GM18909 (cell line): ENCODE measurements at regions not wholly inside any gene's neighbourhood (a gene's known extent, or its start where the extent isn't known, plus 50 kb on each side); places are given as distances from the start of the nearest gene placed in this dataset.
"Not testable (repeated sequence)": the region's sequence is repeated elsewhere in the genome, so short reads cannot be mapped to it uniquely, and the experiment has no call there.

Source experiments
- ATAC-seq: cut with Tn5 transposase; IDR thresholded peaks from one replicate; pipeline ENCODE4 v1.9.1; 2021; ENCODE audit warnings: mild to moderate bottlenecking; ENCODE audit not compliant: unreplicated experiment, poor library complexity

DNA sequence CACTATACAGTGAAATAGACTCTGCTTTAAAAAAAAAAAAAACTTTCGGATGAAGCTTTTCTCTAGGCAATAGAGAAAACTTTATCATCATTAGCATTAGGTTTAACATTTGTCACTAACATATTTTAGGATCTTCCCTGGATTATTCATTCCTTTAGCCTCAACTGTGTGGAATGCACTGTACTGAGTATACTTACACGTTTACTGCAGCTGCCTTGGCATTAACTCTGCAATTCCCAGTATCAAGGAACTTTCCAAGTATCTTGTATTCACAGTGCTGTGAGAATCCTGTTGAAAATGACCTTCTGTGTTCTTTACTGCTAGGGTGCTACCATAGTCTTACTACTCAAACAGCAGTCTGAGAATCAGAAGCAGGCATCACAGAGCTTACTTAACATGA lies 328.2 kb upstream of the COL3A1 start:
- no peak for ATAC-seq

GRCh38 chr2:188647430-188648070 lies 326.6 kb upstream of the COL3A1 start:
- ATAC-seq = no peak

DNA sequence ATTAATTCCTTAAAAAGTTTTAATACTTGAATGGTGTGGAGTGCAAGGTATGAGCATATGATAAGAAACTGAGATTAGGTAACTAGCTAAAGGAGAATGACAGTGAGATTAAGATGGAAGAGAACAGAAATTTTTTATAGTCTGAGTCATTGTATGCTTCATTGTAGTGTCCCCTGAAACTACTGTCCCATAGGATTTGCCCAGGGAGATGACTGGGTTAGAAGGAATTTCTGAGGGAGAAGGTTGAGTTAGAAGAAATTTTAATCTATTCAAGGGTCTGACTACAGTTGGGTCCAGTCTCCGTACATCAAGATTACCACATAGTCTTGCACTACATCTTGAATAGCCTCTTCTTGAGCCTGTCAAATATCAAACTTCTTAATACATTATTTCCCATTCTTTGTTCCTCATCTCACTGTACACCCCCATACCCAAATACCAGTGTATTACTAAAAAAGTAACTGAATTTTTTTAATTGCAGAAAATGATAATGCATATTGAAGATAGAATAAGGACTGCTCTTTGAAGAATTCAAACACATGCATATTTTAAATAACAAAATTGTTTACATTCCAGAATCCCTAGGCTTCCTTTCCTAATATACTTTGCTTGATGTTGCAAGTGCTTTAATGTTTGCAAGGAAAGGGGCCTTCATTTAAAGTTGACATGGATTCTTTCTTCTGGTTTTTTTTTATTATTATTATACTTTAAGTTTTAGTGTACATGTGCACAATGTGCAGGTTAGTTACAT lies 314.3 kb upstream of the COL3A1 start:
- ATAC-seq = no peak

- no peak for ATAC-seq
Observed at GRCh38 chr2:188663301-188663700, 310.9 kb upstream of the COL3A1 start.

DNA sequence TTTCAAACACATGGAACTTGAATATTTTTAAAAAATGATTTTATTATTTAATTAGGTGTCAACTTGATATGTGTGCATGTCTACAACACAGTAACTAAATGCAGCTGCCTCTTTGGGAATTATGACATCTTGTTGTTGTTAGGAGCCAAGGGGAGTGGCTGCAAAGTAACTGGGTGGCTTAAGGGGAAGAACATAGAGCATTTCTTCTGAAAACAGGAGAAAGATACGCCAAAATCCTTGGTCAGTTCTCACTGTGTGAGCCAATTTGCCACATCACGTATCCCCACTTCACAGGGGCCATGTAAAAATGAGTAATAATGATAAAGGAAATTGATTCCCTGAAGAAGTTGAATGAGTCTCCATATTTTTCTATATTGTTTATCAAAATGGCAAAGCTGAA lies 309.8 kb upstream of the COL3A1 start:
- no peak for ATAC-seq

- ATAC-seq = no peak
Observed at GRCh38 chr2:188664951-188665595, 309.1 kb upstream of the COL3A1 start.

- ATAC-seq = no peak
Observed at GRCh38 chr2:188665727-188666304, 308.4 kb upstream of the COL3A1 start.

DNA sequence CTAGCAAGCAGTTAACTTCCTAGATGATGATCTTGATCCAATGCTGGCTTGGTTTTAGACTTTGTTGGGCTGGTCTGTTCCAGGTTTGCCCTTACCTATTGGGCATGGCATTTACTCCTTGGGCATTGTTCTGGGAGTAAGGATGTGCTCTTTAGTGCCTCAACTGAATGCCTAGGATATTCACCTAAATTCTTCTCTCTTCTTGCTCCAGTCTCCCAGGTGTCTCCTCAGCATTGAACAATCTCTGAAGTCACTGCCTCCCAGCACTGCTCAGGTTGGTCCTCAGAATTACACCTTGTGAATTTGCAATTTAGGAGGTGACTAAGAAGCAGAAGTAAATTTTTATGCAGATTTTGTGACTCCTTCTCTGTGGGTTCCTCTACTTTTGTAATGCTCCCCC lies 307.7 kb upstream of the COL3A1 start:
- ATAC-seq = no peak

GRCh38 chr2:188668017-188668680 lies 306.0 kb upstream of the COL3A1 start:
- ATAC-seq = no peak

DNA sequence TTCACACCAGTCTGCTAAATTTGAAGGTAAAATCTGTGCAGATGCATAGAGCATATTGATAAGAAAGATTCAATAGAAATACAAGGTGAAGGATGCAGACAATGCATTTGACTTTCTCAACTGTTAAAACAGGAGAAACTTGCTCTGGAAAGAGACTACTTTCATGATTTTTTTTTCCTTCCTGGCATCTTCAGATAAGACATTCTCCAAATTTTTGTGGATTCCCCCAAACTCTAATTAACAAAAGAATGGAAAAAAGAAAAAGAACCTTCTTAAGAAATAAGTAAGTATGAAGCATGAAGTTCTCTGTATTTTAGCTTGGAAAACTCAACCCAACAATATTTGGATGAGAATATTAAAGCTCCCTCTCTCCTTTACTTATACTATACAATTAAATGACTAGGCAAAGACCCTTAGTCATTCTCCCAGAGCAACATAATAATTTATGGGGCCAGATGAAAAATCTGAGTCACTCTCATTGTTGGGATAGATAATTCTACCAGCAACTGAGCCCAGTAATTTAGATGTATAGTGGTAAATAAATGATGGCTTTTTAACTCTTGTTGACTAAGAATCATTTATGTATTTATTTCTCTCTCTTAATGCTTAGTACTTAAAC lies 298.7 kb upstream of the COL3A1 start:
- no peak for ATAC-seq

- ATAC-seq = no peak
Observed at GRCh38 chr2:188676010-188676400, 298.2 kb upstream of the COL3A1 start.

GRCh38 chr2:188677142-188677541 lies 297.0 kb upstream of the COL3A1 start:
- no peak for ATAC-seq

GRCh38 chr2:188678882-188679281 lies 295.3 kb upstream of the COL3A1 start:
- no peak for ATAC-seq

- no peak for ATAC-seq
Observed at GRCh38 chr2:188682838-188683237, 291.3 kb upstream of the COL3A1 start.

GRCh38 chr2:188684795-188685194 lies 289.4 kb upstream of the COL3A1 start:
- ATAC-seq = no peak

DNA sequence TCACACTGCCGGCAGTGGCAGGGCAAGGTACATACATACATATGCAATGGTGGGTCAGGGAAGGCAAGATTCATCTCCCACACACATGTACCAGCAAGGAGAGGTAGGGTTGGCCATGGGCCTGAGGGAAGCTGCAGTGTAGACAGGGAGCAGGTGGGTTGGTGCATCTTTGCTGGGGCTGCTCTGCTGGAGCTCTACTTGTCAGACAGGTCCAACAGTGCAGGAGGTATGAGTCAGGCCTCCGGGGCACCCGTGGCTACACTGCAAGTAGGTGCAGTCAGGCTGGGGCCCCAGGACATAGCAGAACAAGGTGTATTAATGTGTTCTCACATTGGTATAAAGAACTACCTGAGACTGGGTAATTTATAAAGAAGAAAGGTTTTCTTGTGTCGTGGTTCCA lies 281.1 kb upstream of the COL3A1 start:
- ATAC-seq = no peak

DNA sequence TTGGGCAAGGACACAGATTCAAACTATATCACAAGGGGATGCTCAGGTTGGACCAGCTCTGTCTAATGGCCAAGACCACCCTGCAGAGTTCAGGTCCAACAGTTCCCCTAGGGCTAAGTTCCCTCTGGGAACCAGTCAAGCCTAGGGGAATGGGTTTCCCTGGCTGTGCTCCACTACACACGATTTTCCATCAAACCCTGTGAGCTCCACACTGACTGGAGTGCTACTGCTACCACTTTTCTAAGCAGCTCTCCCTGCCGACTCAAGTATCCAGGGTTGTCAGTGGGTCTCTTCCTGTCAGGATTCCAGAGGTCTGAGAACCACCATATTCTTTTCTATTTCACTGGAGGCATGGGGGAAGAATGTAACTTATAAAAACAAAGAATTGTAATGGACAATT lies 280.4 kb upstream of the COL3A1 start:
- no peak for ATAC-seq

- ATAC-seq = no peak
Observed at GRCh38 chr2:188695953-188696352, 278.2 kb upstream of the COL3A1 start.

DNA sequence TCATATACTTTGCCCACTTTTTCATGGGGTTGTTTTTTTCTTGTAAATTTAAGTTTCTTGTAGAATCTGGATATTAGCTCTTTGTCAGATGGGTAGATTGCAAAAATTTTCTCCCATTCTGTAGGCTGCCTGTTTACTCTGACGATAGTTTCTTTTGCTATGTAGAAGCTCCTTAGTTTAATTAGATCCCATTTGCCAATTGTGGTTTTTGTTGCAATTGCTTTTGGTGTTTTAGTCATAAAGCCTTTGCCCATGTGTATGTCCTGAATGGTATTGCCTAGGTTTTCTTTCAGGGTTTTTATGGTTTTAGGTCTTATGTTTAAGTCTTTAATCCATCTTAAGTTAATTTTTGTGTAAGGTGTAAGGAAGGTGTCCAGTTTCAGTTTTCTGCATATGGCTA lies 276.0 kb upstream of the COL3A1 start:
- ATAC-seq = not testable (repeated sequence)

- ATAC-seq = peak; percentile 65
Observed at GRCh38 chr2:188701836-188702235, 272.3 kb upstream of the COL3A1 start.
